ENCODE measurements at regions not wholly inside any gene's neighbourhood (a gene's known extent, or its start where the extent isn't known, plus 50 kb on each side); places are given as distances from the start of the nearest gene placed in this dataset.
"Not testable (repeated sequence)": the region's sequence is repeated elsewhere in the genome, so short reads cannot be mapped to it uniquely, and the experiment has no call there.

GRCh38 chr5:124200381-124200780 lies 546.1 kb downstream of the ZNF608 start:
- DNase-seq = no peak

DNA sequence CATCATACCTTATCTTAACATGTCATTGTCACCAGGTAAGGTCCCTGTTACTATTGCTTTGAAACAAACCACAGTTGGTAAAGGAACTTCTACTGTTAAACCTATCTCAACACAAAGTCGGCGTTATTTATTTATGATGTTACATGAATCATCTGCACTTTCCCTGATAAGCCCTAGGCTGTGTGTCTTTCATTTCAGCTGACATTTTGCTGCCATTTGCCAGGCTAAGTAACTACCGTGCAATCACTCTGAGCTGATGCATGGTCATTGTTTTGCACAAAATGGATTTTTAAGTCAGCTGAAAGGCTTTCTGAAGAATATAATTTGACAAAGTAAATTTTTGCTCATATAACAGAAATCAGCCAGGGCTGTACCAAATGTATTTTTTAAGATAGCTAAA lies 546.5 kb downstream of the ZNF608 start:
- no peak for DNase-seq

- no peak for DNase-seq
Measured at GRCh38 chr5:124195411-124195810, 551.0 kb downstream of the ZNF608 start.

- no peak for DNase-seq
Measured at GRCh38 chr5:124194282-124194681, 552.2 kb downstream of the ZNF608 start.

GRCh38 chr5:124193371-124193789 lies 553.1 kb downstream of the ZNF608 start:
- no peak for DNase-seq

- no peak for DNase-seq
Measured at GRCh38 chr5:124192716-124193115, 553.7 kb downstream of the ZNF608 start.

DNA sequence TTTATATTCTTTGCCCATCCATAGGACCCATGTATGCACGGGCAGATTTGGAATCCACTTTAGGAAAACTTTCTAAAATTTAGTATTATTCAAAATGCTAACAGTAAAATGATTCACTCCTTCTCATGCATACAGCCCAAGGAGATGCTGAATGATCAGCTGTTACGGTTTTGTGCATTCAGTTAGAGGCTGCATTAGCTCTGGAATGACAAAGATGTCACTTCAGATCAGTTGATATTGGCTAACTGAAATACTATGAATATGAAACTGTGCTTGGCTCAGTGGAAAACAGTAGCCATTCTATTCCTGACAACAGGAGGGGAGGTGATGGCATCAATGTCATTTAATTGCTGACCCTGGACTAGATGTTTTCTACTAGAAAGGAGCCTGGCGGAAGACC lies 560.7 kb downstream of the ZNF608 start:
- no peak for DNase-seq

GRCh38 chr5:124182133-124182532 lies 564.3 kb downstream of the ZNF608 start:
- DNase-seq = no peak

DNA sequence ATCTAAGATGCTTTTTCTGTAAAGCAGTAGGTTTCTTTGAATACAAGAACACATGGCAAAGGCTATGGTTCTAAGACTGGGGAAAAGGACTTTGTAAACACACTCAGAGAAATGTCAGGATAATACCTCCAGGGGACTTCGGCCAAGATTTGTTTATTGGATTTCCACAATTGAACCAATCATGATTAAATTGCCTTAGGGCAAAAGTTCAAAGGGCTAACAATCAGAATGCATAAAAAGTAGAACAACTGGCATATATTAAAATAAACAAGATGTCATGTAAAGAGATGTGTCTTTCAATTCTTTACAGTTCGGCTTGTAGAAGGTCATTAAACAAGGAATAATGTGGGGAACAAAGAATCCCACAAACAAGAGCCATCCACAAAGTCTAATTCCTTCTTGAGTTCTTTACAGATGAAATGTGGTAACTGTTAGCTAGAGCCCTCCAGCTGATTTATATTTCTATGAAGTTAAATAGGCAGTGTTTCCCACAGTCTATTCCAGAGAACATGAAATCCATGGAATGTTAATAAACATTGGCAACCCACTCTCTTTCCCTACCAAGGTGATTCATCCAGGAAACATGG lies 565.5 kb downstream of the ZNF608 start:
- DNase-seq = no peak

DNA sequence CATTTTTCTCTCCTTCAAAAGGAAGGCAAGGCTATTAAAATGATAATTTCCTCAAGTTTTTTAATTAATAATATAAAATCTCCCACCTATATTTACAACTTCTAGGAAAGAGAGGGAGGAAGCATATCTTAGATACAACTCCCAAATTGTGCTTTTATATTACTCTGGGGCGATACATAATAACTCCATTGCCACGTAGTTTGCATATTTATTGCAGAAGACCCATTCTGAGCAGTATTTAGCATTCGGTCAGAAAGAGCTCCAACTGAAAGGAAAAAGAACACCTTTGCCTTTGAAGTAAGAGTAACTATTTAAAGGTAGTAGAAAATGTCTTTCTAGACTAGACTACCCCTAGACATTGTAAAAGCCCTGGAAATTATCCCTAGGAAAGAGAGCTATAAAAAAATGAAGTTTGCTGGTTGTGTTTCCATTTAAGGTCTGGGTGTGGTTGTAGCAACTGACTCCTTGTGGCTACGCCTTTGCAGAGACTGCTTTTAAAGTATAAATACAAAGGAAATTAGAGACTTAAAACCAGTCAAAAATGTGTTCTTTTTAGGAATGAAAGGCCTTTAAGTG lies 566.1 kb downstream of the ZNF608 start:
- DNase-seq = no peak

- DNase-seq = no peak
Measured at GRCh38 chr5:124179819-124180218, 566.6 kb downstream of the ZNF608 start.

DNA sequence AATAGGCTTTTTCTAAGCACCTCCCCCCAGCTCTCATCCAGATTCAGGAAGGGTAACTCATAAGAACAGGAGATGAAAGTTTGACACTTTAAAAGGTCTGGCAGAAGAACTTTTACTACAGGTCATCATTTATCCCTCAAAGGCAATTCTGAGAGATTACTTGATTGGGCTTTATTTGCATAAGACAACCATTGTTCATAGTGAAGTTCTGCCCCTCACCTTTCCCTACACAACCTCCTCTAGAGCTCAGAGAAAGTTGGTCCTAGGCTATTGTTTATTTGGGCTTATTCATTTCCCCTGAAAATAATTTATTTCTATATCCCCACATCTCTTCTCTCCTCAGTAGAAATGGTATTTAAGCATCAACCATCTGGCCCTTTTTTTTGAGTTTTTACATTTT lies 568.4 kb downstream of the ZNF608 start:
- no peak for DNase-seq

- no peak for DNase-seq
Measured at GRCh38 chr5:124176692-124177091, 569.7 kb downstream of the ZNF608 start.

DNA sequence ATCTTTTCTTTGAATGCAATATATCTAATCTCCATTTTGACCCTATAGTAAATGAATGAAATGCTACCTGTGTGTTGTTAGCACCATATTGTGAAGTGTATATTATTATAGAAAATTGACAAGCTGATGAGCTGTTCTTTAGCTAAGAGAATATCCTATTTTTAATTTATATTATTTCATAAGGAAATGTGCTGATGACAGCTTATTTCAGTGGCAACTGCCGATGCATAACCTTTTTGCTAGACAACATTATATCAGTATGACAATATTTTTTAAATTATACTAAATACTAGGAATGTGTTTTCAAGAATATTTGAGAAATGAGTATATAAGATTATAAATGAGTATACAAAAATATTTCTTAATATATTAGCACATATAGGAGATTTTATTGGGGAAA lies 573.1 kb downstream of the ZNF608 start:
- DNase-seq = no peak

- DNase-seq = no peak
Measured at GRCh38 chr5:124172389-124173003, 573.9 kb downstream of the ZNF608 start.

- DNase-seq = not testable (repeated sequence)
Measured at GRCh38 chr5:124168093-124168492, 578.3 kb downstream of the ZNF608 start.

DNA sequence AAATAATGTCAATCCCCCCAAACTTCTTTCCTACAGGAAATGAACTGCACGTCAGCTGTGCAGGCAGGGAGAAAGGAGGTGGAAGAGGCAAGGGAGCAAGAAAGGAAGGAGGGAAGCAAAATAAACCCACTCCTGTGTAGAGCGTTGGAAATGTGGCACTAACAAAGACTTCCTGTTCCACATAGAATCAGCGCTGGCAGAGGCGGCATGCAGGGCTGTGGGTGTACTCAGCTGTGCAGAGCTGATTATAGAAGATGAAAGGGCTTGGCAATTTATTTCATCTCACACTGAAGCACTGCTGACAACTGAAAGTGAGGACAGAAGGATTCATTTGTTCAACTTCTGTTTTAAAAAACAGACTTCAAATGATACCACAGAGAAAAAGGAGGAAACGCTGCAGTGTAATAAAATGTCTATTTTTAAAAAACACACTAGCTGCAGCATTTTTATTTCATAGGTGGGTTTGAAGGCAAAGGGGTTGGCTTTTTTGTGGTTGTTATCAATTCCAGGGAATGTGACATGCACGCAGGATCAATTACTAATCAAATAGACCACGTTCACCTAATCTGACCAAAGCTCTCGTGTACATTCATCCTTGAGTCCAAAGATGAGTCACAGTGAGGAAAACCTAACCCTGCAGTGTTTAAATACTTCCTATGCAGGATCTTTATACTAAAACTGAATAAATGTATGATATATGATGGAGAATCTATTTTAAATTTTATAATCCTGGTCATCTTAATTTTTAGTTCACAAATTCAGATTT lies 583.5 kb downstream of the ZNF608 start:
- DNase-seq = no peak

DNA sequence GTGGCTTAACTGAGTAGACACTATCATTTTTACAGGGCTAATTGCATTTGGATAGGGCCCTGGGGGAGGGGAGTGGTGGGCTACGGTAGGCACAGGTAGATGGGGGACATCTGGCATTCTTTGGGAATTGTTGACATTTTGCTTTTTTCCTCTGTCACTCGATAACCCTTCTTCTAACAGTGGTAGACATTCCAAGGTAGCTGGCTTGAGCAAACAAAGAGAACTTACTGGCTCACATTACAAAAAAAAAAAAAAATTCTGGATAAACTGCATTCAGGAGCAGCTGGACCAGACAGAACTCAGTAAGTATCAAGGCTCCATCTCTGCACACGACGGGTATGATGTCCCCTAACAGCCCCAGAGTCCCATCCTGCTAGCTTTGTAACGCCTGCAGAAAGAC lies 585.2 kb downstream of the ZNF608 start:
- no peak for DNase-seq

DNA sequence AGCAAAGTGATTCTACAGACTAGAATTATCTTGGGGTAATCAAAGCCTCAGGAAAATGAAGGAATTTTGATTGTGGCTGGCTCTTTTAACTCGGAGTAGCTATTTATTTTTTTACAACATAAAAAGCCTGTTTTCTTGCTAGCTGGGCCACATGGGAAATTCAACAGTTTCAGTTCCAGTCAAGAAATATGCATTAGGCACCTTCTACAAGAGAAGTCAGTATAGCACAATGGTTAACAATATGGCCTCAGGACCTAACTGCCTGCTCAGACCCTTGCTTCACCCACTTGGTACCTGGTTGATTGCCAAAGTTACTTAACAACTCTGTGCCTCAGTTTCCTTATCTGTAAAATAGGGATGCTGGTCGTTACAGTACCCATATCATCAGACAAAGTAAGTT lies 586.2 kb downstream of the ZNF608 start:
- no peak for DNase-seq

- no peak for DNase-seq
Measured at GRCh38 chr5:124157320-124157719, 589.1 kb downstream of the ZNF608 start.

GRCh38 chr5:124156415-124156996 lies 589.9 kb downstream of the ZNF608 start:
- DNase-seq = no peak

DNA sequence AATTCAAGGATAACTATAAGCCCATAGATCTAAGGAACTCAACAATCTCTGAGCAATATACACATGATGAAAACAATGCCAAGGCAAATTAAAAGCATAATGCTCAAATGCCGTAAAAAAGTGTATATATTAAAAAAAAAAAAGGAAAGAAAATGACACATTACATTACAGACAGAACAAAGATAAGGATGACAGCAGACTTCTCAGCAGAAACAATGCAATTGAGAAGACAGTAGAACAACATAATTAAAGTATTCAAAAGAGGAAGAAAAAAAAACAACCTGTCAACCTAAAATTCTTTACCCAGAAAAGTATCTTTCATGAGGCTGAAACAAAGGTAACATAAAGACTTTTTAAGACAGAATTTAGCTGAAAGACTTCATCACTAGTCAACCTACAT lies 591.7 kb downstream of the ZNF608 start:
- DNase-seq = no peak

DNA sequence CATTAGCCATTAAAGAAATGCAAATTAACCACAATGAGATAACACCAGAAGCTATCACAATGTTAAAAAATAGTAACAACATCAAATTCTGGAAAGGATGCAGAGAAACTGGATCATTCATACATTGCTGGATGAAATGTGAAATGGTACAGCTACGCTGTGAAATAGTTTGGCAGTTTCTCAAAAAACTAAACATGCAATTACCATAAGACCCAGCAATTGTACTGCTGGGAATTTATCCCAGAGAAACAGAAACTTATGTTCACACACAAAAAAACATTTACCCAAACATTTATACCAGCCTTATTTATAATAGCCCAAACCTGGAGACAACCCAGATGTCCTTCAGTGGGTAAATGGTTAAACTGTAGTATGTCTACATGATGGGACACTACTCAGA lies 592.9 kb downstream of the ZNF608 start:
- DNase-seq = no peak

GRCh38 chr5:124148574-124148973 lies 597.9 kb downstream of the ZNF608 start:
- no peak for DNase-seq

All from CD4-positive, alpha-beta T cell treated with Interleukin-12 subunit alpha and Interleukin-12 subunit beta, for 1 hour (primary cell).